ENCODE measurements at regions not wholly inside any gene's neighbourhood (a gene's known extent, or its start where the extent isn't known, plus 50 kb on each side); places are given as distances from the start of the nearest gene placed in this dataset.

GRCh38 chr12:17609701-17610100 is 480.3 kb downstream of the RERGL start:
- Histone ChIP-seq H3K4me1 (ENCODE audit: control insufficient read depth, insufficient read depth, low read length) (no peaks in the 10 kb centered on the region), H3K4me3 (ENCODE audit: low read depth, low read length) (no peak overlapping the region), H3K36me3 (ENCODE audit: control insufficient read depth, insufficient read depth, low read length) (no peaks in the 10 kb centered on the region), H3K9me3 (ENCODE audit: control insufficient read depth, insufficient read depth, low read length) (no peaks in the 10 kb centered on the region), H3K27ac (ENCODE audit: low read depth, low read length) (no peak overlapping the region), H3K27me3 (ENCODE audit: control insufficient read depth, insufficient read depth, low read length) (no peaks in the 10 kb centered on the region)
- WGBS (ENCODE audit: insufficient coverage): no CpG with 5 or more reads among the region's 2 CpGs
- no peak for DNase-seq (ENCODE audit: low read depth in 4 of 6, low spot score in 6 of 6)

GRCh38 chr12:17609153-17609552 is 480.8 kb downstream of the RERGL start:
- DNase-seq (ENCODE audit: low read depth in 4 of 6, low spot score in 6 of 6): no peak
- WGBS (ENCODE audit: insufficient coverage): no CpG with 5 or more reads among the region's 1 CpG

GRCh38 chr12:17595111-17595510 is 494.9 kb downstream of the RERGL start:
- Histone ChIP-seq H3K9me3 (ENCODE audit: control insufficient read depth, insufficient read depth, low read length) (no peaks in the 10 kb centered on the region), H3K27me3 (ENCODE audit: control insufficient read depth, insufficient read depth, low read length) (no peaks in the 10 kb centered on the region), H3K4me3 (ENCODE audit: low read depth, low read length) (no peak overlapping the region), H3K27ac (ENCODE audit: low read depth, low read length) (no peak overlapping the region), H3K4me1 (ENCODE audit: control insufficient read depth, insufficient read depth, low read length) (peaks cover 2% of the 10 kb centered on the region), H3K36me3 (ENCODE audit: control insufficient read depth, insufficient read depth, low read length) (no peaks in the 10 kb centered on the region)
- no peak for DNase-seq (ENCODE audit: low read depth in 4 of 6, low spot score in 6 of 6)
- WGBS (ENCODE audit: insufficient coverage): 90% methylated on average over 3 of the region's 3 CpGs

More at GRCh38 chr12:17609153-17609552, 480.8 kb downstream of the RERGL start:
- Histone ChIP-seq H3K9me3 (ENCODE audit: control insufficient read depth, insufficient read depth, low read length) (no peaks in the 10 kb centered on the region), H3K36me3 (ENCODE audit: control insufficient read depth, insufficient read depth, low read length) (no peaks in the 10 kb centered on the region), H3K27me3 (ENCODE audit: control insufficient read depth, insufficient read depth, low read length) (no peaks in the 10 kb centered on the region), H3K27ac (ENCODE audit: low read depth, low read length) (no peak overlapping the region), H3K4me1 (ENCODE audit: control insufficient read depth, insufficient read depth, low read length) (no peaks in the 10 kb centered on the region), H3K4me3 (ENCODE audit: low read depth, low read length) (no peak overlapping the region)

- H3K9me3 ChIP-seq (ENCODE audit: control insufficient read depth, insufficient read depth, low read length): no peaks in the 10 kb centered on the region
- H3K4me1 ChIP-seq (ENCODE audit: control insufficient read depth, insufficient read depth, low read length): peaks cover 2% of the 10 kb centered on the region
- no peak overlapping the region for H3K4me3 ChIP-seq (ENCODE audit: low read depth, low read length)
- H3K27ac ChIP-seq (ENCODE audit: low read depth, low read length): no peak overlapping the region
- H3K27me3 ChIP-seq (ENCODE audit: control insufficient read depth, insufficient read depth, low read length): no peaks in the 10 kb centered on the region
- no CpG with 5 or more reads among the region's 2 CpGs for WGBS (ENCODE audit: insufficient coverage)
- no peak for DNase-seq (ENCODE audit: low read depth in 4 of 6, low spot score in 6 of 6)
- no peaks in the 10 kb centered on the region for H3K36me3 ChIP-seq (ENCODE audit: control insufficient read depth, insufficient read depth, low read length)
Measured at GRCh38 chr12:17593715-17594406, 496.1 kb downstream of the RERGL start.

- peaks cover 2% of the 10 kb centered on the region for H3K4me1 ChIP-seq (ENCODE audit: control insufficient read depth, insufficient read depth, low read length)
- DNase-seq (ENCODE audit: low read depth in 4 of 6, low spot score in 6 of 6): peak in 1 of 6 donors; percentile 10
Measured at GRCh38 chr12:17592472-17592871, 497.5 kb downstream of the RERGL start.

GRCh38 chr12:17591005-17591681 is 498.9 kb downstream of the RERGL start:
- no peaks in the 10 kb centered on the region for H3K36me3 ChIP-seq (ENCODE audit: control insufficient read depth, insufficient read depth, low read length)

More at GRCh38 chr12:17592472-17592871, 497.5 kb downstream of the RERGL start:
- H3K9me3 ChIP-seq (ENCODE audit: control insufficient read depth, insufficient read depth, low read length): no peaks in the 10 kb centered on the region
- no peak overlapping the region for H3K27ac ChIP-seq (ENCODE audit: low read depth, low read length)
- no peaks in the 10 kb centered on the region for H3K27me3 ChIP-seq (ENCODE audit: control insufficient read depth, insufficient read depth, low read length)
- no peaks in the 10 kb centered on the region for H3K36me3 ChIP-seq (ENCODE audit: control insufficient read depth, insufficient read depth, low read length)
- WGBS (ENCODE audit: insufficient coverage): 76% methylated on average over 3 of the region's 4 CpGs
- no peak overlapping the region for H3K4me3 ChIP-seq (ENCODE audit: low read depth, low read length)

GRCh38 chr12:17588968-17589367 is 501.0 kb downstream of the RERGL start:
- DNase-seq (ENCODE audit: low read depth in 4 of 6, low spot score in 6 of 6): no peak
- Histone ChIP-seq H3K4me3 (ENCODE audit: low read depth, low read length) (no peak overlapping the region), H3K9me3 (ENCODE audit: control insufficient read depth, insufficient read depth, low read length) (no peaks in the 10 kb centered on the region), H3K27ac (ENCODE audit: low read depth, low read length) (no peak overlapping the region), H3K27me3 (ENCODE audit: control insufficient read depth, insufficient read depth, low read length) (no peaks in the 10 kb centered on the region), H3K4me1 (ENCODE audit: control insufficient read depth, insufficient read depth, low read length) (peaks cover 2% of the 10 kb centered on the region), H3K36me3 (ENCODE audit: control insufficient read depth, insufficient read depth, low read length) (no peaks in the 10 kb centered on the region)
- WGBS (ENCODE audit: insufficient coverage): 70% methylated on average over 4 of the region's 5 CpGs

More at GRCh38 chr12:17591005-17591681, 498.9 kb downstream of the RERGL start:
- Histone ChIP-seq H3K27ac (ENCODE audit: low read depth, low read length) (no peak overlapping the region), H3K9me3 (ENCODE audit: control insufficient read depth, insufficient read depth, low read length) (no peaks in the 10 kb centered on the region), H3K4me3 (ENCODE audit: low read depth, low read length) (no peak overlapping the region), H3K27me3 (ENCODE audit: control insufficient read depth, insufficient read depth, low read length) (no peaks in the 10 kb centered on the region), H3K4me1 (ENCODE audit: control insufficient read depth, insufficient read depth, low read length) (peaks cover 2% of the 10 kb centered on the region)
- DNase-seq (ENCODE audit: low read depth in 4 of 6, low spot score in 6 of 6): peak in 1 of 6 donors; percentile 34
- no CpG with 5 or more reads among the region's 4 CpGs for WGBS (ENCODE audit: insufficient coverage)

- H3K27me3 ChIP-seq (ENCODE audit: control insufficient read depth, insufficient read depth, low read length): no peaks in the 10 kb centered on the region
- DNase-seq (ENCODE audit: low read depth in 4 of 6, low spot score in 6 of 6): no peak
Measured at GRCh38 chr12:17579205-17580026, 510.6 kb downstream of the RERGL start.

GRCh38 chr12:17577405-17577804 is 512.6 kb downstream of the RERGL start:
- no CpG with 5 or more reads among the region's 5 CpGs for WGBS (ENCODE audit: insufficient coverage)
- H3K4me1 ChIP-seq (ENCODE audit: control insufficient read depth, insufficient read depth, low read length): no peaks in the 10 kb centered on the region
- no peaks in the 10 kb centered on the region for H3K27me3 ChIP-seq (ENCODE audit: control insufficient read depth, insufficient read depth, low read length)
- no peaks in the 10 kb centered on the region for H3K9me3 ChIP-seq (ENCODE audit: control insufficient read depth, insufficient read depth, low read length)
- H3K4me3 ChIP-seq (ENCODE audit: low read depth, low read length): no peak overlapping the region
- H3K36me3 ChIP-seq (ENCODE audit: control insufficient read depth, insufficient read depth, low read length): no peaks in the 10 kb centered on the region
- DNase-seq (ENCODE audit: low read depth in 4 of 6, low spot score in 6 of 6): no peak
- H3K27ac ChIP-seq (ENCODE audit: low read depth, low read length): no peak overlapping the region

More at GRCh38 chr12:17579205-17580026, 510.6 kb downstream of the RERGL start:
- 40% methylated on average over 1 of the region's 6 CpGs for WGBS (ENCODE audit: insufficient coverage)
- Histone ChIP-seq H3K4me3 (ENCODE audit: low read depth, low read length) (no peak overlapping the region), H3K36me3 (ENCODE audit: control insufficient read depth, insufficient read depth, low read length) (no peaks in the 10 kb centered on the region), H3K27ac (ENCODE audit: low read depth, low read length) (no peak overlapping the region), H3K9me3 (ENCODE audit: control insufficient read depth, insufficient read depth, low read length) (no peaks in the 10 kb centered on the region), H3K4me1 (ENCODE audit: control insufficient read depth, insufficient read depth, low read length) (no peaks in the 10 kb centered on the region)

Data from spinal cord (tissue), 9 donors.